Astrocyte of the spinal cord (primary cell): ENCODE measurements at regions not wholly inside any gene's neighbourhood (a gene's known extent, or its start where the extent isn't known, plus 50 kb on each side); places are given as distances from the start of the nearest gene placed in this dataset.

Experiments
- DNase-seq: peaks from one replicate; pipeline ENCODE4 v3.0.0; 2011; ENCODE audit warnings: low read depth, low spot score
- H3K4me3 ChIP-seq: 2 replicates; pipeline ENCODE4 v1.5.1; 2011; ENCODE audit warnings: low read depth, mild to moderate bottlenecking, low read length, moderate library complexity
- CTCF ChIP-seq: IDR thresholded peaks from 2 replicates; pipeline ENCODE4 v1.5.1; 2012; ENCODE audit warnings: low read depth, mild to moderate bottlenecking, low read length, inconsistent platforms
- in situ Hi-C: cut with HindIII; loops from 2 replicates; pipeline ENCODE4 v1.10.0; 2017; ENCODE audit warnings: low sequenced_read_pairs

GRCh38 chr1:90335558-90335957, 340.6 kb downstream of the ZNF326 start:
- peak; percentile 17 for DNase-seq
- H3K4me3 ChIP-seq, result no peak overlapping the region
- no peak for TF ChIP-seq CTCF
- in situ Hi-C loops, result no loop called here

- no peak overlapping the region for H3K4me3 ChIP-seq
- no peak for DNase-seq
- no peak for TF ChIP-seq CTCF
- in situ Hi-C loops, result no loop called here
These were observed 339.2 kb downstream of the ZNF326 start for GRCh38 chr1:90334137-90334536.

GRCh38 chr1:90325168-90325567, 330.3 kb downstream of the ZNF326 start:
- in situ Hi-C loops, result no loop called here
- no peak for DNase-seq
- H3K4me3 ChIP-seq, result no peak overlapping the region
- TF ChIP-seq CTCF, result no peak

- H3K4me3 ChIP-seq, result no peak overlapping the region
- in situ Hi-C loops, result no loop called here
- TF ChIP-seq CTCF, result no peak
- no peak for DNase-seq
These were observed 327.3 kb downstream of the ZNF326 start for GRCh38 chr1:90322186-90322585.

GRCh38 chr1:90319918-90320317, 325.0 kb downstream of the ZNF326 start:
- TF ChIP-seq CTCF, result no peak
- in situ Hi-C loops, result no loop called here
- H3K4me3 ChIP-seq, result no peak overlapping the region
- DNase-seq, result no peak

GRCh38 chr1:90318431-90318830, 323.5 kb downstream of the ZNF326 start:
- no peak for DNase-seq
- in situ Hi-C loops, result no loop called here

More at GRCh38 chr1:90318431-90318830, 323.5 kb downstream of the ZNF326 start:
- H3K4me3 ChIP-seq, result no peak overlapping the region
- TF ChIP-seq CTCF, result no peak
